Mucosa of descending colon (tissue), 3 donors: ENCODE measurements at regions not wholly inside any gene's neighbourhood (a gene's known extent, or its start where the extent isn't known, plus 50 kb on each side); places are given as distances from the start of the nearest gene placed in this dataset.

Experiments used
- ATAC-seq: fragments of 200-7000 bp; cut with Tn5 transposase; one replicate; pipeline ENCODE4 v1.9.1; 2020; ENCODE audit warnings: mild to moderate bottlenecking, moderate library complexity
- DNase-seq, 3 donors: peaks; one replicate each; pipeline ENCODE4 v3.0.0-alpha.2; 2020
- H3K36me3 ChIP-seq: fragments of 200-600 bp; one replicate; pipeline ENCODE4 v1.8.0; 2021; ENCODE audit warnings: low read depth, mild to moderate bottlenecking
- H3K4me1 ChIP-seq: fragments of 200-600 bp; one replicate; pipeline ENCODE4 v1.8.0; 2021; ENCODE audit warnings: low read depth, mild to moderate bottlenecking
- H3K4me3 ChIP-seq: fragments of 200-600 bp; one replicate; pipeline ENCODE4 v1.8.0; 2021; ENCODE audit warnings: mild to moderate bottlenecking
- H3K9me3 ChIP-seq: fragments of 200-600 bp; one replicate; pipeline ENCODE4 v1.8.0; 2021; ENCODE audit warnings: mild to moderate bottlenecking
- intact Hi-C, 2 donors: fragments of 100-400 bp; cut with DNase I in 1 of 2; cut with micrococcal nuclease in 1 of 2; formaldehyde crosslinking; loops; one replicate each; pipeline versions ENCODE4 v1.11.0 to v1.11.1; 2022; cut with DNase I, micrococcal nuclease
- TF ChIP-seq, protein P1 (sequence below): fragments of 200-600 bp; IDR thresholded peaks from one replicate; pipeline ENCODE4 v1.8.0; 2022; ENCODE audit warnings: antibody characterized with exemption, mild to moderate bottlenecking
- donor health status: DM: no; HTN: no; CAD: no; lungs with moderate emphysema.
- donor health status: DM: no; HTN: no; CAD: no.
- donor health status: DM: no; HTN: yes; CAD: no.

DNA sequence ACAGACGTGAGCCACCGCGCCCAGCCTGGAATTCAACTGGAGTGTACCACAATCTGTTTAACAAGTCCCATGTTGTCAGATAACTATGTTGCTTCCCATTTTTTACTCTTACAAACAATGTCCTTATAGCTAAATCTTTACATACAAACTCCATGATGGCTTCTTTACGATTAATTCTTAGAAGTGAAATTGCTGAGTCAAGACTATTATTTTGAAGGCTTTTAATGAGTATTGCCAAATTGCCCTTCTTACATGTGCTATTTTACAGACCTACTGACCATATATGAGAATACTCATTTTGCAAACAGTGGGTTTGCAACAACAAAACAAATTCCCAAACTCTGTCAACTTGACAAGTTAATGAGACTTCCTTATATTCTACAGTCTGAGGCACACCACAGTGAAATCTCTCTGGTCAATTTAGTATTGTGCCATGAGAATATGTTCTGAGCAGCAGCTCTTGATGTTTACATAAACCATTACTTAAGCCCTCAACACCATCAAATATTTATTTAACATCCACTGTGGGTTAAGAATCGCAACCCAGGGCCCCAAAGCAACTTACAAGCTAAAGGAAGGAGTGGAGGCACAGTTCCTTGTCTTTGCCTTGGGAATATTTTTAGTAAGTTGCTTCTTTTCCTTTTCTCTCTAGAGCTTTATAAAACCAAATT, 128.5 kb downstream of the SPRY1 start:
- TF ChIP-seq, protein P1, sequence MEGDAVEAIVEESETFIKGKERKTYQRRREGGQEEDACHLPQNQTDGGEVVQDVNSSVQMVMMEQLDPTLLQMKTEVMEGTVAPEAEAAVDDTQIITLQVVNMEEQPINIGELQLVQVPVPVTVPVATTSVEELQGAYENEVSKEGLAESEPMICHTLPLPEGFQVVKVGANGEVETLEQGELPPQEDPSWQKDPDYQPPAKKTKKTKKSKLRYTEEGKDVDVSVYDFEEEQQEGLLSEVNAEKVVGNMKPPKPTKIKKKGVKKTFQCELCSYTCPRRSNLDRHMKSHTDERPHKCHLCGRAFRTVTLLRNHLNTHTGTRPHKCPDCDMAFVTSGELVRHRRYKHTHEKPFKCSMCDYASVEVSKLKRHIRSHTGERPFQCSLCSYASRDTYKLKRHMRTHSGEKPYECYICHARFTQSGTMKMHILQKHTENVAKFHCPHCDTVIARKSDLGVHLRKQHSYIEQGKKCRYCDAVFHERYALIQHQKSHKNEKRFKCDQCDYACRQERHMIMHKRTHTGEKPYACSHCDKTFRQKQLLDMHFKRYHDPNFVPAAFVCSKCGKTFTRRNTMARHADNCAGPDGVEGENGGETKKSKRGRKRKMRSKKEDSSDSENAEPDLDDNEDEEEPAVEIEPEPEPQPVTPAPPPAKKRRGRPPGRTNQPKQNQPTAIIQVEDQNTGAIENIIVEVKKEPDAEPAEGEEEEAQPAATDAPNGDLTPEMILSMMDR: no peak
- no peak for ATAC-seq
- H3K4me1 ChIP-seq: no peaks in the 10 kb centered on the region

DNA sequence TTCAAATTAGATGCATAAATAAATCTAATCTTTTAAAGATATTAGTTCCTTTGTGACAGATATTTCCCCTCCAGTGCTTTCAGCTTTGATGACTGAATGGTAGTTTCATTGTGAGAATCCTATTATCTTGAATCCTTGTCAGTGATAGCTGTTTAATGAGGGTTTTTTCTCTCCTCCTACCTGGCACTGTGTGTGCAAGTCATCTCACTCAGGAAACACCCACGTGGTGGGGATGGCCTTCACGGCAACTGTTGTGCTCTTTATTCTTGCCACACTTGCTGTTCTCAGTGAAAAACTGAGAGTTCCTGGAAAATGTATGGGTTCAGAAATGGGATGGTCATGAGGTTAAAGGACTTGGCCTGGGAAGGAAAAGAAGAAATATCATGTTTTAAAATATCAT, 129.9 kb downstream of the SPRY1 start:
- intact Hi-C loops: no loop called here
- TF ChIP-seq, protein P1: no peak
- no peak for ATAC-seq
- no peak overlapping the region for H3K4me3 ChIP-seq
- no peaks in the 10 kb centered on the region for H3K4me1 ChIP-seq
- H3K9me3 ChIP-seq: no peaks in the 10 kb centered on the region
- H3K36me3 ChIP-seq: no peaks in the 10 kb centered on the region
- DNase-seq: no peak

More for the DNA sequence above, 128.5 kb downstream of the SPRY1 start:
- Histone ChIP-seq H3K4me3 (no peak overlapping the region), H3K36me3 (no peaks in the 10 kb centered on the region), H3K9me3 (no peaks in the 10 kb centered on the region)
- intact Hi-C loops: no loop called here
- DNase-seq: no peak

DNA sequence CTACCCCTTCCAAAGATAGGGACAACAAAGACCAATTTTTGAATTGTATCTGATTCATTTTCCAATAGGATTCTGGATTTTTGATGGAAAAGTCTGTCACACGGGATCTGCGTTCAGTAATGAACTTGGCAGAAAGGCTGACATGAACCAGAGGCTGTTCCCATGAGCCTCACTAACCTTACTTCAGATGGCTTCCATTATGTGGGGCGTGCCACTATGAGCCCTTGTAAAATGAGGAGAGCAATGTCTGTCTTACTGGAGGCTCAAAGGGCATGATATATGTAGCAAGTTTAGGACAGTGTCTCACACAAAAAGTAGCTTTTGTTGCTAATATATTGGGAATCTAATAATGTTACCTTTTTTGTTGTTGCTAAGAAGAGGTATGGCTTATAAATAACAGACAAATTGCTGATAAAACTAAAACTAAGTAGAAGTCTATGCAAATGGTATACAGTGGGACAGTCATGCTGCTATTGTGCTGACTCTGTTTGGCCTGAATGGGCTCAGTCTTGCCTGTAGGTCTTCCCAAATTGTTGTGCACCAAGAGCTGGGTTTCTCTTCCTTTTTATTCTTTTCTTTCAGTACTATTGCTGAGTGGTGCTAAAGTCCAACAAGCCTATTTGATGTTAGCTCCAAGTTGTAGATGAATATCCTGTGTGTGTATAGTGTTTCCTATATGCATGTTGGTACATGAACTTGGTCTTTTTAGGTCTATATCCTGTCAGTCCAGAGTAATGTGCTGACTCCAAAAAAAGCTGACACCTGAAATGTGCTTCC, 132.1 kb downstream of the SPRY1 start:
- no peaks in the 10 kb centered on the region for H3K4me1 ChIP-seq
- no peaks in the 10 kb centered on the region for H3K9me3 ChIP-seq
- peak; percentile 91 for ATAC-seq
- H3K36me3 ChIP-seq: no peaks in the 10 kb centered on the region
- peak in 1 of 3 donors; percentile 53 for DNase-seq
- H3K4me3 ChIP-seq: no peak overlapping the region
- intact Hi-C loops: no loop called here
- TF ChIP-seq, protein P1: no peak

DNA sequence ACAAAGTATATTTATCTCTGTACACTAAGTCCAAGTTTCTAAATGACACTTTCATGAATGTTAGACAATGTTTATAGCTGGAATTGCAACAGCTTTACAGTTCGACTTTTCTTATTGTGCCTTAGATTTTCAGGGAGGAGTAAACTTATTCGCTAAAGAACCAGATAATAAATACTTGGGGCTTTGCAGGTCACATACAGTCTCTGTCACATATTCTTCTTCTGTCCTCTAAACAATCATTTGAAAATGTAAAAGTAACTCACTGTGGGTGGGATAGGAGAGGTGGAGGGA, 132.6 kb downstream of the SPRY1 start:
- DNase-seq (no peak), ATAC-seq (peak; percentile 47)
- Histone ChIP-seq H3K4me3 (no peak overlapping the region), H3K4me1 (no peaks in the 10 kb centered on the region), H3K9me3 (no peaks in the 10 kb centered on the region), H3K36me3 (no peaks in the 10 kb centered on the region)
- intact Hi-C loops: no loop called here
- TF ChIP-seq, protein P1: no peak

DNA sequence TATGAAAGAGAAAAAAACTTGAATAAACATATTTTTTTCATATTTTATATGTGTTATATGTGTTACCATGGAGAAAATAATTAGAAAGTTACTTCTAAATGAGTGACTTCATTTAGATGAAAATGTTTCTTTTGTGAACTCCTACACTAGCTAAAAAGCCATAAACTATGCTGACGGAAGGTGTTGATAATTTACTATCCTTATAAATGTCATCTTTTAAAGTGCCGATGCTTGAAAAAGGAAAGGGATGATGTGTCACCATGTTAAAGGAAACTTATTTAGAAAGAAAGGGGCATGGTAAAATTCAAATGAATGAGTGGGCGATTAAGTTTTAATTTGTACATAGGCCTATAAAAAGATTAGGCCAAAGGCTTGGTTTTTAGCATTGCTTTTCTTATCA, 133.8 kb downstream of the SPRY1 start:
- intact Hi-C loops: no loop called here
- DNase-seq (no peak), ATAC-seq (no peak)
- TF ChIP-seq, protein P1: no peak
- Histone ChIP-seq H3K4me1 (no peaks in the 10 kb centered on the region), H3K4me3 (no peak overlapping the region), H3K36me3 (no peaks in the 10 kb centered on the region), H3K9me3 (no peaks in the 10 kb centered on the region)
